DMS53 treated with DMSO at 0.1 percent for 48 hours (cell line): ENCODE measurements at regions not wholly inside any gene's neighbourhood (a gene's known extent, or its start where the extent isn't known, plus 50 kb on each side); places are given as distances from the start of the nearest gene placed in this dataset.
A peak's percentile ranks its signal among the peaks of the same experiment; 100 is the strongest.

Experiments
- DNase-seq: peaks from one replicate; lab custom pipeline; 2025; ENCODE audit not compliant: unreplicated experiment; lab: John Stamatoyannopoulos, UW

DNA sequence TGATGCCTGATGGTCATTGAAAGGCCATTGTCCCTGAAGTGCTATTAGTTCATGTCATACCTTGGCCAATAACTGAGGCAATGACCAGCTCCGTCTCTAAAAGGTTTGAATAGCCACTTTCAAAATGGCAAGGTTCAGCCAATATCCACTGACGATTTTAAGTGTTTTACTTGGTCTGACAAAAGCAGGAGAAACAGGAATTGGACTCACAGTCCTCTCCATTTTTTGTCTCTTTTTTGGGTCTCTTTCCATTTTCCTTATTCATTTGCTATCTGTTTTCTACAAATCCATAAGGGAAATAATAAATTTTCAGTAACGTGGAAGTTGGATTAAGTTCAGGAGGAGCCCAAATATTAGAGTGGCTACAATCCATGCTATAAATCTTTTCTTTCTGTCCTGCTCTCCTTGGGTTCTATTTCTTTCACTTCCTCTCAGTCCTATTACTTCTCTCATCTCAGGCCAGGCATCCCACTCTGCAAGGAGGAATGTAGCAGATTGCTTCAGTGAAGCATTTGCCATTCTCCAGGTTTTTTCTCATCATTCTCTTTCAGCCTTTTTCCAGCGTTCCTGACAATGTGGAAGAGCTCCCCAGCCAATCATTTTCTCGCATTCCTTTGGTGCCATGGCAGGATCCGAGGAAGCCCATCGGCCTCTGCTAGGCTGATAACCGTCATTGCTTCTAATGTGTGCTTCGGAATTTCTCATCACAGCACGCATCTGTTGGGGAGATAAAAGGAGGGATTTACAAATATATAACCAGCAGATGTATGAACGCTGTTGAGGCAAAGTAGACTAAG, 414.5 kb downstream of the ADGRL2 start:
- DNase-seq = no peak

DNA sequence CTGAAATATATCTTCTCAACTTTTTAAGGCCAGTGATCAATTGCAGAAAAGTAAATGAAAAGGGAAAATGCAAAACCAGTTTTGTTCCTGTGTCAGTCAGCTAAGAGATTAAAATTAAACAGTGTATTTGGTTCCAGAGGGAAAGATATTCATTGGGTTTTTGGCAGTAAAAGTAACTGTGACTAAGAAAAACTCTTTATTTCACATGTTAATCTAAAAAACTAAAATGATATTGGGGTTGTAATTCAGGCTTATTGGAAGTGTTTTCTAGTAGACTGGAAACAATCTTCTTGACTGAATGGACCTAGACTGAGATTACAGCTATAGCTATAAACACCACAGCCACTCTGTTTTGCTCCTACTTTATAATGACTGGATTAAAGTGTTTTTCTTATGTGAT, 413.9 kb downstream of the ADGRL2 start:
- DNase-seq = no peak

DNA sequence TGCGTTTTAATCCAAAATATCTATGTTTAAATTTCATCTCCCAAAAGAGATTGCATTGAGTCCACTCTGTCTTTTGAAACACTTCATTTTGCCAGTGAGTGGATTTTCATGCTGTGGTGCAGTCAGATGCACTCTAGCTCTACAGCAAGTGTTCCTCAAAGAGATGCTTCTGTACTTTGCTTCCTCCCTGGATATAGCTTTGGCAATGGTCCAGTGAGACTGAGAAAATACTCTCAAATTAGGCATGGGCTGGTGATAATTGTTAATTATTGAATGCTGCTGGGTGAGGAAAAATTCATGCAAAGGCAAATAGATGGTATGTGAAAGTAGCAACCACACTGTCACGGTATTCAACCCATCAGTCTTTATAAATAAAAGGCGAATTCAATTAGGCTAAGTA, 396.9 kb downstream of the ADGRL2 start:
- no peak for DNase-seq

DNA sequence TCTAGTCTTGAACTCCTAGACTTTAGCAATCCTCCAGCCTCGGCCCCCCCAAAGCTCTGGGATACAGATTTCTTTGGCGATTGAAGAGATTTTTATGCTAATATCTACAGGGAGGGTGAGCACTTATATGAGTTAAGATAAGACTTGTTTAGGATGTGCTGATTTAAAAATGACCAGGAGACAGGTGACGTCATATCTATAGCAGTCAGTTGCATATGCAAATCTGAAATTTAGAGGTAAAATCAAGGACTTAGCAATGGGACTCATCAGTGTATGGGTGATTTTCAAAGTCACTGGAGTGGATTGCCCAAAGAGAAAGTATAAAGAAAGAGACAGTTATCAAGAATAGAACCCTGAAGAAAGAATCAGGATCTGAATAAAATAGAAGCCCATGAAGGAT, 394.5 kb downstream of the ADGRL2 start:
- DNase-seq = no peak

DNA sequence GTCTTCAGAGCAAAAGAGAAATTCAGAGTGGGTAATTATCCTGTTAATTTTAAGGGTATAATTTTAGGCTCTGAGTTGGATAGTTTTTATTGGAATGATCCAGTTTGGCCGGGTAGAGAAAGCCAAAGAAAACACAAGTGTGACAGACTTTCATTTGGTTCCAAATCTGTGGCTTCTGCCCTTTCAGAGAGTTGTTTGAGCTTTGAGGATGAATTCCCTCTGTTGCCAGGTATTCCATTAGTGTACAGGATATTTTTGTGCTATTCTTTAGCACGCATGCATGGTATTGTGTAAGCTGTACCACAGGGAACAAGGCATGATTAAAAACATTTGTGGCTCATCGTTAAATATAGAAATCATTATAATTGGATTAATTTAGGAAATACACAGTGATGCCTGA, 384.4 kb downstream of the ADGRL2 start:
- no peak for DNase-seq

DNA sequence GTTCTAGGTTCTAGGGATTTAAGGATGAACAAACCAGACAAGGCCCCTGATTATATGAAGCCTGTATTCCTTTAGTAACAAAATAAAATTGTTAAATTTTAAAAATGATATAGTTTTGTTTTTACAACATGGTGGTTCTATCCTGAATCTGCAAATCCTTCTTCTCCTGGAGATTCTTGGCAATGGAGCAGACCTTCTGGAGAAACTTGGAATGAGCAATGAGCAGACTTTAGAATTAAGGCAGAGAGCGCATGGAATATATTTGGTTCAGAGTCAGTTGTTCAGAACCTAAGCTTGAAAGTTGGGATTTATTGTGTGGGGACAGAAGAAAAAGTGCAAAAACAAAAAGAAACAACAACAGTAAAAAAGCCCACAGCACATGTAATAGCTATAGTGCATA, 381.1 kb downstream of the ADGRL2 start:
- DNase-seq = no peak

DNA sequence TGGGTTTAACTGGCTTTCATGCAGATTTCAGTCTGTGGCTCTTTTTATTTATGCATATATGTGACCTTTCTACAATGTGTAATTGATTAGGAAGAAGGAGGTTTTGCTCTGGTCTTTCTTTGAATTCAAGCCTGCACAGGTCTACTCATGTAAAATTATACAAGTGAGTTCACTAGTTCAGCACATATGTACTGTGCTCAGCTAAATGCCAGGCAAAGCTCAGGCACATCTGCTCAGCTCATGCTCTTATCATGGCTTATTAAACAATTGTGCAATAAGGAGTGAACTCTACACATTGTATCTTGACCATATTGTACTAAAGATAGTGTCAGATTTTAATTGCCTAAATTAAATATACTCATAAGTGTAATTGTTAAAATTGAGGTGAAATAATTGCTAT, 378.4 kb downstream of the ADGRL2 start:
- DNase-seq = no peak

DNA sequence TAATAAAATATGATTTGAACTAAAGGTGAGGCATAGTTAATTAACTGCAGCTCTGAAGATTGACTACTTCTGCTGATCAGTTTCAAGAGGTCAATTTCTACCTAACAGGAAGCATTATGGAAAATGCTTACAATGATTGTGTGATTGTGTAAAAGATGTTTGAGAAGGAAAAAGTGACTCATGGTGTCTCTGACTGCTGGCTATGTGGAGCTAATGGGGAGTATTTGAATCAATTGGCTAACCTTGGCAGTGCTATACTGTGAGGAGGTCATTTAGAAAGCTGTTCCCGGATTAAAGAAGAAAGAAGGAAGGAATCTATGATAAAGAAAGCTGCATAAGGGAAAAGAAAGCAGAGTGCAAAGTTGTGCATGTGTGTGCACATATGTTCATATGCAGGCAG, 376.5 kb downstream of the ADGRL2 start:
- DNase-seq = no peak

DNA sequence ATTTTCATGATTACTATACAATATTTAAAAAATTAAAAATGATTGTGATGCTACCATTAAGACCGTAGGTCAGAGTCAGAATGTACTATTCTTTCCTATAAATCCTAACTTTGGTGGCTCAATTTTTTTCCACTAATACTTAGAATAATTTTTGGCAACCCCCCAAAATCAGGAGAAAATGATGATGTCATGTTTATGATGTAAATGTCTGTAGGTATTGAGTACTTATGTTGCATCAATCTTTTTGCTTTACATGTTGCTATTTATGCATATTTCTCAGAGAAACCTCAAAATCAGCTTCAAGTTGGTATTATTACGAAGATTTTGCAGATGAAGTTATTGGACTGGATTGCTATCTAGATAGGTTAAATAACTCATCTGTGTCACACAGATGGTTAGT, 371.2 kb downstream of the ADGRL2 start:
- DNase-seq = no peak

DNA sequence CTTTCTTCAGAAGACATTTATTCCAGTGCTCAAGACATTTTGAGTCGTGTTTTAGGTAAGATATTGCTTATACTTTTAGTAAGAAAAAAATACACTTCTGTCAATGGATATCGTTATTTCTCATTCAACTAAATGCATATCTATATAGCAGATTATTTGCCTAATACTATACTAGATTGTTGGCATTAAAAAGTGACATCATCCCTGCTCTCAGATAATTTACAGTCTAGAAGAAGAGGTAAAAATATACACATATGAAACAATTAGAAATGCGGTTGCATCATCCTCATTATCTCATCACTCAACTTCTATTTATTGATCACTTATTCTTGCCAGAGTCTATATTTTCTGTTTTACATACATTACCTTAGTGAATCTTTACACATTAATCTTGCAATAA, 367.7 kb downstream of the ADGRL2 start:
- DNase-seq = no peak

DNA sequence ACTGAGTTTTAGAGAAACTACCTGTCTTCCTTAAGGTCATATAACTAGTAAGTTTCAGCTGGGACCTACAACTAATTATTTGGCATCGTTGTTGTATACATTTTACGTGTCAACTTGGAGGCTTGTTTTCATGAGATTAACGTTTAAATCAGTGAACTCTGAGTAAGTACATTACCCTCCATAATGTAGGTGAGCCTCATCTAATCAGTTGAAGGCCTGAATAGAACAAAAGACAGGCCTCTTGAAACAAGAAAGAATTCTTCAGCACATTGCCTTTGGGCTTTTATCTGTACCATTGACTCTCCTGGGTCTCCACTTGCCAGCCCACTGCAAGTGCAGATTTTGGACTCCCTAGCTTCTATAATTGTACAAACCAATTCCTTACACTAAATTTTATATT, 364.6 kb downstream of the ADGRL2 start:
- DNase-seq = no peak

DNA sequence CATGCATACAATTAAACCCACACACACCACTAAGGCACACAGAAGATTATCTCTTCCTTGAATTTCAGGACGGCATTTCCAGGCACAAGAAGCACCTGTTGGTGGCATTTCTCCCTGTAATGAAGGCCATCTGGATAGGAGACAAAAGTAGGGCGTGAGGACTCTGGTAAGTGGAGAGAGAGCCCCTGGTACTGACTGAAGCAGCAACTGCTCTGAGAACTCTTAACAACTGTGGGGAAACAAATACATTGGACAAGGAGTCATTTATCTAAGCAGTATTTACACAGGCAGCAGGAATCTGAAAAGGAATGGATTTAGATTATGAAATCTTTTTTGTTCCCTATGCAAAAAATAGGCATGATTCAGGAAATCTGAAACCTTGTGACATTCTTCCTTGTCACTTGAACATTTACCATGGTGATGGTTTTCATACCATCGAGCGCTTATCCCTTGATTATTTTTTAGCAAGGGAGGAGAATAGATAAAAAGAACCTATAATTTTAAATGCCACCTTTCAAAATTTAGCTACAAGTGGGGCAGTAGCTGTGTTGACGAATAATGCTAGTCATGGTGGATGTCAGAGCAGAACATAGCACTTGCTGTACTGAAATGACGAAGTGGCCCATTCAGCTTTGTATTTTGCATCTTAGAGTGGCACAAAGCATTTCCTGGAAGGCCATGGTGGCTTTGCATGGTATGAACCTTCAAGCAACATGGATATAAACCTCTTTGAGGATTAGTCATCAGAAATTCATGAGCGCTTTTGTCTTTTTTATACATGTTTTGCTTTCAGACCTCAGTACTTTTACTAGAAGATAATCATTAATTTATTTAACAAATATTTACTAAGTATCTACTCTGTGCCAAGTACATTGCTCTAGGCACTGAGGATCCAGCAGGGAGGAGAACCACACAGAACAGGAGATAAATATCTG, 362.0 kb downstream of the ADGRL2 start:
- no peak for DNase-seq

DNA sequence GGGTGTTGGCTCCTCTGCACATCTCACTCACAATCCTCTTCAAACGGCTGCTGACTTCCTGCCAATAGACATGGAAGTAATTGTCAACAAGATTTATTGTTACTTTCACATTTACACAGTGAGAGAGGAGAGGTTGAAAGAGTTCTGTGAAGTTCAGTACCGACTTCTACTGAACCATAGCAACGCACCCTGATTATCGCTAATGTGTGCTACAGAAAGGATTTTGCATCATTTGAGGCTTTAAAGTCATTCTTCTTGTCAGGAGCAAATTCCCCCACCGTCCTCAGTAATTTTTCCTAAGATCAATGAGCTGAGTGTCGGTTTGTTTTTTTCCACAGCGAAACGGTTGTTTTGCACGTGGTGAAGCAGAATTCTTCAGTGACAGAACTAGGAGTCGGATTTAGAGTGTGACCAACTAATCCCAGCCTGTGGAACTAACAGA, 361.0 kb downstream of the ADGRL2 start:
- DNase-seq = peak; percentile 61

DNA sequence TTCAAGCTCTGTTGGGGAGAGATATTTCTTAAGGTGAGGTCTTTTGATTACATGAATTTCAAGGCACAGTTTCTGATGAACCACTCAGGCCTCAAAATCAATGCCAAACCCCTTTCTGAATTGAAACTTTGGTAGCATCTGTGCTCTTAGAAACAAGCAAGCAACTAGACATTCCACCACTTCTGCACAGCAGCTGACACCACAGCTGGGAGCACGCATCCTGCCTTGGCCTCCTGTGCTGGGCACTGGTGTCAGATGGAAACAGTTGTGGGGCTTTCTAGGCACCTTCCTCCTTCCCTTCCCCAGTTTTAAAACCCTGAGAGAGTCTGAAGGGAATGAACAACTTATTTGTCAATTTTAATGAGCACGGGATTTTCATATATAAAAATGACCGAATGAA, 360.2 kb downstream of the ADGRL2 start:
- DNase-seq = no peak

DNA sequence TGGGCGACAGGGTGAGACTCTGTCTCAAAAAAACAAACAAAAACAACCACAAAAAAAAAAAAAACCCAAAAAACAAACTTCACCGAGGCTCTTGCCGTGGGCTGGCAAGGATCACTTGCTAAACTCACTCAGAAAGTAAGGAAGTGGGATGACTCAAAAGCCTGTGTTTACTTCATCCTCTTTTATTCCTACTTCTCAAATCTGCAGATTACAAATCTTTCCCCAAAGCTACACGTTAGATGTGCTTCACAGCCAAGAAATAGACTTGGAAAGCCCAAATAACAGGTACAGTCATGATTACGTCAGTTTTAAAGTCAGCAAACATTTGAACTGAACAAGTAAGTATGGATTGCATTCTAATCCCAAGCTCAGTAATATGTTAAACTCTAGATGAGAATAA, 359.3 kb downstream of the ADGRL2 start:
- DNase-seq = no peak

DNA sequence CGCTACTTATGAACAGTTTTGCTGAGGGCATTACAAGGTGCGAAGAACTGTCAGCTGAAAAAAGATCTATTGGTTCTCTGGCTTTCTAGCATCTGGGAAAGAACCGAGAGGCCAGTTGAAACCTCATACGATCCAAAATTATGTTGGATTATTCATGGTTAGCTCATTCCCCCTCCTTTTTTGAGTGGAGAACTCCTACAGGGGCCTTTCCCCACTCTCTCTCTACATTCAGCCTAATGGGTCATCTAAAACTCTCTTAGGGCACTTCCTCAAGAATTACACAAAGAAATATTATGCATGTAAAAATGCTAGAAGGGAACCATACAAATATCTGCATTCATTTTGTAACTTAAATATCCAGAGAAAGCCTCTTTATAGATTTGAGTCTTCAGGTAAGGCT, 358.2 kb downstream of the ADGRL2 start:
- DNase-seq = no peak

DNA sequence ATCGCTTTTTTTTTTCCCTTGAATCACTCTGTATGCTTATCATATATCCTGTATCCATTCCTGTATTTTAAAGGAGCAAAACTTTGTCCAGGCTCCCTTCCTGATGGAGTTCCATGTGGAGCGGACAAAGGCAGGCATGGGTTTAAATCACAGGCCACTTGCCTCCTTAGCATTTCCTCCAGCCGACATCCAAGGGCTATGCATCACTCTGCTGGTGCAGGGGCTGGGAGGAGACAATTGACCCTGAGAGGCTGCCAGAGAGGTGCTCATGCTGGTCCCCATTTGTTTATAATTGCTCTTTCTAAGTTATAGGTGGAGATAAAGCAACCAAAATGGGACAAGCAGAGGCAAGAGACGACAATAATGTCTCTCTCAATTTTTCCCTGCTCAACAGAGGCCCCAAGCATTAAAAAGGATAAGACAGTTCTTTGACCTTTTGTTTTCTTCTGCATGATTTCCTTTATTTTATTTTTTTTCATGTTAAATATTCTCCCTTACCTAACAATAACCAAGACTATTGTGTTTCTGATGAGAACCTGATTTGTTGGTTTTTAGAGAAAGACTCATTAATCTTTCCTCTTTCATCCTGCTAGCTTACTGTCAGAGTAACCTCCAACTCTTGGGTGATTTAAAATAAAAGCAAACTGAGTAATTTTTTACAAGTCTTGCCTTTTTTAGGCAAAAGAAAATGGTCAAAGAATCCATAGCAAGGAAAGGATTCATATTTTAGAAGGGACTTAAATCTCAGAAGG, 353.7 kb downstream of the ADGRL2 start:
- no peak for DNase-seq

DNA sequence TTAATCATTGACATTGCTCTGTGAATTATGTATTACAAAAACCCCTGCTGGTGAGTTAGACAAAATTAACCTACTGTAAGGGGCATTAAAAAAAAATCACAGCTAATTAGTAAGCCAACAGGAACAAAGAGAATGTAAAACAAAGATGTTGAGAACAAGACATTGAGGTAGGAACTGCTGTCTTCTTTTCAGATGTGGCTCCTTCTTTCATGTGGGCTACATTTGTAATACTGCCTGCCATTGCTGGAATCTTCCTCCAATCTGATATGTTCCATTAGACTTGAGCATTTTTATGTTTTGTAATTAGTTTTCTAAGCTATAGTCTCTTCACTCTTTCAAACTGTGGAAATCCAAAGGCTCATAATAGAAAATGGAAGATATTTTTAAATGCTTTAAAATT, 353.0 kb downstream of the ADGRL2 start:
- no peak for DNase-seq

DNA sequence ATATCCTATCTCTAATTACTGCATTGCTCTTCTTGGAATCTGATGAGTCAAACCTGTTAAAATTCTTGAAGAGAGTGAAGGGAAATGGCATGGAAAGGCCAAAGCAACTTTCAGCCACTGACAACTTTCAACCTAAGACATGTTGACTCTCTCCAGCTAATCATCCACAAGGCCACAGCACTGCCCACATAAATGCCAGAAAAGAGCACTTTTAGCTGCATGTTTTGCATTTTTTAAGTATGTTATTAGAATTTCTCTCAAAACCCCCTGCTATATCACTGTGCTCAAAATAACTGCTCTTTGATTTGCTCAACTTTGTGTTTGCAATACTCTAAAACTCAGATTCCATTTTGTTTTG, 352.5 kb downstream of the ADGRL2 start:
- no peak for DNase-seq

DNA sequence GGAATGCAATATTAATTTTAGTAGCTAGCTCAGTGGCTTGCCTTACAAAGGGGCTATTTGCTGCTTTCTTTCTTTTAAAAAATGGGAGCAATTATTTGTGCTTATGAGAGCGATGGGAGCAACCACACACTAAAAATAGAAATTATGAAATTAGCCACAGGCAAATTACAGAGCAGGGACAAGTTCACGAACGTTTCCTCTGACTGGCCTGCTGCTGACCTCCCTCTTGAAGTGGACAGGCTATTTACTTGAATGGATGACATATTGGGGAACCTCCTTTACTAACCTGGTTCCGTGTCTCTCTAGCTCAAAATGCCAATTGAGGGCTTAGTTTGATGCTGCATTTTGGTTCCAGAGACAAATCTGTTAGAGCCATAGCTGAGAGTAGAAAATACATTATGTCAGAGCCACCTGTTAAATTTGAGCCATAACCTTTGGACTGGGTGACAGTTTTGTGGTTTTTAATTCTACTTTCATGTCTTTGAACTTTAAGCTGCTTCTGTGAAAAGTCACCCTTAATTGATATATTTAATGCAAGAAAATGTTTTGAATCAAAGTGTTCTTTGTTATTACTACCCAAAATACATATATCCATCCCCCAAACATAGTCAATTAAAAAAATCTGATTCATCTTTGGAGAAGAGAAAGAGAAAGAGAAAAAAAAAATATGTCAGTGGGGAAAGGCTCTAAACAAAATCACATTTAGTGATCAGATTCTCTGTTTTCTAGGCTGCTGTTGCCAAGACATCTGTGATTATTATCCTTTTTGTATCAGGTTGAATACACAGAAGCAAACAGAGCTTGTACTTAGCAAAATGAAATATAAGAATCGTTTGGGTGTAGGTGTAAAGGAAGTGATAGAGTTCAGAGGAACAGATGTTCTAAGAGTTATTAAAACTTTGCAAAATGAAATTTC, 351.9 kb downstream of the ADGRL2 start:
- no peak for DNase-seq

DNA sequence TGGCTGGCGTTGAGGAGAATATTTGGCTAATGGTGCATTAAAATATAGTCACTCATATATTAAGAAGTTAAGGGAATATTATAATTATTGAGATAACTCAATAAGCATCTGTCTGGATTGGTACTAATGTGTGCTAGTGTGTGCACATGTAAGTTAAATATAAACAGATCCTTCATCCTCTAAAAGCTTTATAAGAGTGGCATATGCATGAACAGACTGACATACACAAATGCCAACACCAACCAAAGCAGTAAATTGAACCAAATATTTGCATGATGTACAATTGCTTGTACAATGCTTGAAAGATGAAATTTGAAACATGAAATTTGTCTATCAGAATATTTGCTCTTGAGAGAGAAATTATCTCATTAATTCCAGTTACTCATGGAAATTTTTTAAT, 344.9 kb downstream of the ADGRL2 start:
- DNase-seq = no peak
